Ectodermal cell (in vitro differentiated cells): ENCODE measurements at regions not wholly inside any gene's neighbourhood (a gene's known extent, or its start where the extent isn't known, plus 50 kb on each side); places are given as distances from the start of the nearest gene placed in this dataset.
"Not testable (repeated sequence)": the region's sequence is repeated elsewhere in the genome, so short reads cannot be mapped to it uniquely, and the experiment has no call there.

ENCODE experiments used
- H3K27ac ChIP-seq: 2 replicates; pipeline ENCODE4 v1.7.0; 2013; ENCODE audit warnings: mild to moderate bottlenecking, low read depth, low read length; ENCODE audit not compliant: insufficient read depth, poor library complexity, severe bottlenecking
- H3K27me3 ChIP-seq: 2 replicates; pipeline ENCODE4 v1.7.0; 2013; ENCODE audit warnings: mild to moderate bottlenecking, low read length; ENCODE audit not compliant: insufficient read depth, control insufficient read depth, poor library complexity, severe bottlenecking
- H3K36me3 ChIP-seq: one replicate; pipeline ENCODE4 v1.7.0; 2013; ENCODE audit warnings: low read length; ENCODE audit not compliant: control insufficient read depth, insufficient read depth
- H3K4me1 ChIP-seq: one replicate; pipeline ENCODE4 v1.7.0; 2013; ENCODE audit warnings: low read length; ENCODE audit not compliant: control insufficient read depth, insufficient read depth
- H3K4me3 ChIP-seq: 2 replicates; pipeline ENCODE4 v1.7.0; 2013; ENCODE audit warnings: low read depth, low read length, control low read depth; ENCODE audit not compliant: insufficient read depth
- H3K9me3 ChIP-seq: 2 replicates; pipeline ENCODE4 v1.7.0; 2013; ENCODE audit warnings: mild to moderate bottlenecking, low read length, moderate library complexity; ENCODE audit not compliant: control insufficient read depth
- WGBS, 2 experiments: methylation state at CpG; one replicate each; pipeline ENCODE4 v1.1.7; 2013; ENCODE audit warnings: missing lambda C conversion rate in 2 of 2; 5-methylcytosine and 5-hydroxymethylcytosine counted together

GRCh38 chr19:14328406-14328805 is 52.8 kb upstream of the ADGRE5 start:
- WGBS, 2 experiments: 88 to 97% methylated on average over 6 of the region's 6 CpGs
- Histone ChIP-seq H3K9me3 (no peaks in the 10 kb centered on the region), H3K36me3 (no peaks in the 10 kb centered on the region), H3K27ac (no peak overlapping the region), H3K27me3 (no peaks in the 10 kb centered on the region), H3K4me3 (no peak overlapping the region), H3K4me1 (no peaks in the 10 kb centered on the region)

- H3K4me1 ChIP-seq, H3K27me3 ChIP-seq, H3K9me3 ChIP-seq, H3K4me3 ChIP-seq, H3K27ac ChIP-seq, H3K36me3 ChIP-seq: not testable (repeated sequence)
- WGBS, 2 experiments: 93 to 94% methylated on average over 8 of the region's 8 CpGs
These were observed 54.2 kb upstream of the ADGRE5 start for GRCh38 chr19:14327061-14327460.

- WGBS, 2 experiments: 75 to 90% methylated on average over 1 of the region's 1 CpG
These were observed 55.4 kb upstream of the ADGRE5 start for GRCh38 chr19:14325863-14326262.

GRCh38 chr19:14325134-14325533 is 56.1 kb upstream of the ADGRE5 start:
- Histone ChIP-seq H3K27ac (no peak overlapping the region), H3K4me3 (no peak overlapping the region), H3K4me1 (no peaks in the 10 kb centered on the region), H3K9me3 (no peaks in the 10 kb centered on the region), H3K27me3 (no peaks in the 10 kb centered on the region), H3K36me3 (no peaks in the 10 kb centered on the region)
- 96 to 97% methylated on average over 3 of the region's 3 CpGs for WGBS, 2 experiments

More at GRCh38 chr19:14325863-14326262, 55.4 kb upstream of the ADGRE5 start:
- Histone ChIP-seq H3K9me3 (no peaks in the 10 kb centered on the region), H3K27me3 (no peaks in the 10 kb centered on the region), H3K4me1 (no peaks in the 10 kb centered on the region), H3K36me3 (no peaks in the 10 kb centered on the region), H3K27ac (no peak overlapping the region), H3K4me3 (no peak overlapping the region)

GRCh38 chr19:14322889-14323463 is 58.3 kb upstream of the ADGRE5 start:
- no peak overlapping the region for H3K27ac ChIP-seq
- H3K27me3 ChIP-seq: no peaks in the 10 kb centered on the region
- H3K4me3 ChIP-seq: no peak overlapping the region
- H3K4me1 ChIP-seq: no peaks in the 10 kb centered on the region
- no peaks in the 10 kb centered on the region for H3K9me3 ChIP-seq
- WGBS, 2 experiments: 85 to 86% methylated on average over 7 of the region's 7 CpGs
- H3K36me3 ChIP-seq: no peaks in the 10 kb centered on the region

GRCh38 chr19:14320253-14320652 is 61.0 kb upstream of the ADGRE5 start:
- Histone ChIP-seq H3K27ac (no peak overlapping the region), H3K27me3 (no peaks in the 10 kb centered on the region), H3K9me3 (no peaks in the 10 kb centered on the region), H3K4me1 (no peaks in the 10 kb centered on the region), H3K36me3 (no peaks in the 10 kb centered on the region), H3K4me3 (no peak overlapping the region)
- WGBS, 2 experiments: 91 to 98% methylated on average over 3 of the region's 3 CpGs

- H3K9me3 ChIP-seq, H3K36me3 ChIP-seq, H3K27ac ChIP-seq, H3K4me3 ChIP-seq, H3K27me3 ChIP-seq, H3K4me1 ChIP-seq: not testable (repeated sequence)
- WGBS, 2 experiments: 91% methylated on average over 6 of the region's 6 CpGs
These were observed 61.5 kb upstream of the ADGRE5 start for GRCh38 chr19:14319720-14320119.

- H3K4me3 ChIP-seq: no peak overlapping the region
- no peaks in the 10 kb centered on the region for H3K27me3 ChIP-seq
- no peaks in the 10 kb centered on the region for H3K36me3 ChIP-seq
- H3K4me1 ChIP-seq: no peaks in the 10 kb centered on the region
- H3K9me3 ChIP-seq: no peaks in the 10 kb centered on the region
- H3K27ac ChIP-seq: no peak overlapping the region
- WGBS, 2 experiments: 50 to 52% methylated on average over 12 of the region's 12 CpGs
These were observed 62.4 kb upstream of the ADGRE5 start for GRCh38 chr19:14318873-14319272.

- WGBS, 2 experiments: 94 to 95% methylated on average over 20 to 21 of the region's 21 CpGs
- no peaks in the 10 kb centered on the region for H3K27me3 ChIP-seq
- no peaks in the 10 kb centered on the region for H3K9me3 ChIP-seq
- H3K4me3 ChIP-seq: no peak overlapping the region
- H3K4me1 ChIP-seq: no peaks in the 10 kb centered on the region
- no peak overlapping the region for H3K27ac ChIP-seq
- no peaks in the 10 kb centered on the region for H3K36me3 ChIP-seq
These were observed 64.1 kb upstream of the ADGRE5 start for GRCh38 chr19:14317157-14317556.

- 93 to 96% methylated on average over 9 to 10 of the region's 10 CpGs for WGBS, 2 experiments
- no peaks in the 10 kb centered on the region for H3K9me3 ChIP-seq
- no peak overlapping the region for H3K27ac ChIP-seq
- H3K4me3 ChIP-seq: no peak overlapping the region
- no peaks in the 10 kb centered on the region for H3K27me3 ChIP-seq
- H3K36me3 ChIP-seq: no peaks in the 10 kb centered on the region
- no peaks in the 10 kb centered on the region for H3K4me1 ChIP-seq
These were observed 65.8 kb upstream of the ADGRE5 start for GRCh38 chr19:14315433-14315832.

GRCh38 chr19:14310055-14310454 is 71.2 kb upstream of the ADGRE5 start:
- Histone ChIP-seq H3K4me1 (no peaks in the 10 kb centered on the region), H3K36me3 (no peaks in the 10 kb centered on the region), H3K27me3 (no peaks in the 10 kb centered on the region), H3K4me3 (no peak overlapping the region), H3K27ac (no peak overlapping the region), H3K9me3 (no peaks in the 10 kb centered on the region)
- WGBS, 2 experiments: 85% methylated on average over 5 of the region's 5 CpGs
